Neuronal stem cell (in vitro differentiated cells): ENCODE measurements at regions not wholly inside any gene's neighbourhood (a gene's known extent, or its start where the extent isn't known, plus 50 kb on each side); places are given as distances from the start of the nearest gene placed in this dataset.

Experiments
- DNase-seq: peaks from one replicate; pipeline ENCODE4 v3.0.0-alpha.2; 2013; ENCODE audit warnings: low spot score
- H2AFZ ChIP-seq: one replicate; pipeline ENCODE4 v1.6.1; 2013; ENCODE audit warnings: mild to moderate bottlenecking, low read length, inconsistent platforms
- H2AK5ac ChIP-seq: 2 replicates; pipeline ENCODE4 v1.6.1; 2013; ENCODE audit warnings: low read depth, mild to moderate bottlenecking, inconsistent platforms, low read length, moderate library complexity, mixed read lengths
- H2BK120ac ChIP-seq: 2 replicates; pipeline ENCODE4 v1.6.1; 2013; ENCODE audit warnings: low read depth, mild to moderate bottlenecking, inconsistent platforms, low read length, moderate library complexity, mixed read lengths
- H2BK12ac ChIP-seq: one replicate; pipeline ENCODE4 v1.6.1; 2013; ENCODE audit warnings: low read length, inconsistent platforms
- H2BK15ac ChIP-seq: 2 replicates; pipeline ENCODE4 v1.6.1; 2013; ENCODE audit warnings: mild to moderate bottlenecking, low read length, inconsistent platforms, mixed read lengths
- H2BK5ac ChIP-seq: one replicate; pipeline ENCODE4 v1.6.1; 2013; ENCODE audit warnings: inconsistent platforms, mild to moderate bottlenecking, low read length, moderate library complexity
- H3K14ac ChIP-seq: one replicate; pipeline ENCODE4 v1.6.1; 2013; ENCODE audit warnings: low read length, inconsistent platforms
- H3K18ac ChIP-seq: 2 replicates; pipeline ENCODE4 v1.6.1; 2013; ENCODE audit warnings: low read length, inconsistent platforms
- H3K23ac ChIP-seq: 2 replicates; pipeline ENCODE4 v1.6.1; 2013; ENCODE audit warnings: low read depth, mild to moderate bottlenecking, mixed read lengths, low read length, inconsistent platforms; ENCODE audit not compliant: poor library complexity
- H3K27ac ChIP-seq: replicated peaks from 3 replicates; pipeline ENCODE4 v1.5.1; 2013; ENCODE audit warnings: low read length, inconsistent platforms
- H3K27me3 ChIP-seq, 3 experiments: 2 replicates each; pipeline ENCODE4 v1.6.1; 2013; ENCODE audit warnings: low read length in 3 of 3, mild to moderate bottlenecking in 2 of 3, inconsistent platforms in 1 of 3, low read depth in 1 of 3, mixed read lengths in 1 of 3, moderate library complexity in 1 of 3; ENCODE audit not compliant: control insufficient read depth in 3 of 3, insufficient read depth in 3 of 3
- H3K36me3 ChIP-seq, 2 donors: replicated peaks in 1 of 2; 2 replicates each; pipeline ENCODE4 v1.6.1; 2013; ENCODE audit warnings: low read length in 2 of 2; ENCODE audit not compliant: control insufficient read depth in 2 of 2, insufficient read depth in 2 of 2
- H3K4ac ChIP-seq: 2 replicates; pipeline ENCODE4 v1.6.1; 2013; ENCODE audit warnings: inconsistent platforms, mild to moderate bottlenecking, low read length, moderate library complexity
- H3K4me1 ChIP-seq, 2 donors: 1 replicate in 1 of 2; 2 replicates in 1 of 2; pipeline ENCODE4 v1.6.1; 2013; ENCODE audit warnings: low read length in 2 of 2, low read depth in 1 of 2; ENCODE audit not compliant: control insufficient read depth in 2 of 2, insufficient read depth in 1 of 2
- H3K4me2 ChIP-seq: one replicate; pipeline ENCODE4 v1.6.1; 2013; ENCODE audit warnings: mild to moderate bottlenecking, low read length, inconsistent platforms; ENCODE audit not compliant: insufficient read depth, poor library complexity, severe bottlenecking
- H3K4me3 ChIP-seq, 2 donors: 2 replicates each; pipeline ENCODE4 v1.5.1; 2013; ENCODE audit warnings: low read length in 2 of 2, mild to moderate bottlenecking in 2 of 2, inconsistent platforms in 1 of 2, moderate library complexity in 1 of 2
- H3K79me1 ChIP-seq: one replicate; pipeline ENCODE4 v1.6.1; 2013; ENCODE audit warnings: low read depth, mild to moderate bottlenecking, inconsistent platforms, low read length, moderate library complexity
- H3K9ac ChIP-seq: one replicate; pipeline ENCODE4 v1.6.1; 2013; ENCODE audit warnings: mild to moderate bottlenecking, low read depth, low read length, inconsistent platforms; ENCODE audit not compliant: poor library complexity
- H3K9me3 ChIP-seq, 2 donors: replicated peaks in 1 of 2; 2 replicates each; pipeline versions ENCODE3 to v1.6.1; 2013; ENCODE audit warnings: low read length in 2 of 2, mild to moderate bottlenecking in 2 of 2, inconsistent platforms in 1 of 2, low read depth in 1 of 2, mixed read lengths in 1 of 2, moderate library complexity in 1 of 2; ENCODE audit not compliant: control insufficient read depth in 2 of 2, insufficient read depth in 1 of 2
- H4K8ac ChIP-seq: one replicate; pipeline ENCODE4 v1.6.1; 2013; ENCODE audit warnings: low read depth, mild to moderate bottlenecking, inconsistent platforms, low read length, moderate library complexity
- H4K91ac ChIP-seq: one replicate; pipeline ENCODE4 v1.6.1; 2013; ENCODE audit warnings: low read length, low read depth, mild to moderate bottlenecking, inconsistent platforms; ENCODE audit not compliant: poor library complexity
- WGBS, 2 donors: extraction: QIAGEN DNeasy Blood & Tissue Kit; methylation state at CpG; one replicate each; pipeline ENCODE4 v1.1.7; 2013; ENCODE audit warnings: missing lambda C conversion rate in 2 of 2, mixed read lengths in 1 of 2; ENCODE audit not compliant: insufficient read length in 2 of 2, insufficient replicate concordance in 1 of 2; ENCODE audit errors: extremely low coverage in 2 of 2; 5-methylcytosine and 5-hydroxymethylcytosine counted together

- H3K27ac ChIP-seq, result no peak overlapping the region
- H3K4me3 ChIP-seq, result no peak overlapping the region
- H3K4ac ChIP-seq, result no peak overlapping the region
- no peaks in the 10 kb centered on the region for H3K9me3 ChIP-seq
- no peak overlapping the region for H3K18ac ChIP-seq
- H2BK15ac ChIP-seq, result no peak overlapping the region
- H2AFZ ChIP-seq, result no peak overlapping the region
- no peak overlapping the region for H2AK5ac ChIP-seq
- no CpG with 5 or more reads among the region's 4 CpGs for WGBS, 2 donors
- H3K79me1 ChIP-seq, result no peaks in the 10 kb centered on the region
- H3K27me3 ChIP-seq, result no peaks in the 10 kb centered on the region
- H3K36me3 ChIP-seq, result no peaks in the 10 kb centered on the region
- no peak overlapping the region for H3K9ac ChIP-seq
- no peak for DNase-seq
- no peak overlapping the region for H2BK12ac ChIP-seq
- H4K8ac ChIP-seq, result no peak overlapping the region
- H3K23ac ChIP-seq, result no peak overlapping the region
- no peak overlapping the region for H3K14ac ChIP-seq
- no peak overlapping the region for H4K91ac ChIP-seq
- H2BK120ac ChIP-seq, result no peak overlapping the region
- no peak overlapping the region for H3K4me2 ChIP-seq
- no peaks in the 10 kb centered on the region for H3K4me1 ChIP-seq
- H2BK5ac ChIP-seq, result no peak overlapping the region
These were observed 461.0 kb downstream of the GXYLT1 start for GRCh38 chr12:41683513-41684240.

- H3K4me2 ChIP-seq, result no peak overlapping the region
- H3K9ac ChIP-seq, result no peak overlapping the region
- H2BK15ac ChIP-seq, result no peak overlapping the region
- no peaks in the 10 kb centered on the region for H3K36me3 ChIP-seq
- WGBS, 2 donors, result no CpG with 5 or more reads among the region's 2 CpGs
- no peak overlapping the region for H2BK12ac ChIP-seq
- no peak for DNase-seq
- no peak overlapping the region for H3K4ac ChIP-seq
- H2BK5ac ChIP-seq, result no peak overlapping the region
- no peak overlapping the region for H2AFZ ChIP-seq
- no peak overlapping the region for H2AK5ac ChIP-seq
- H3K18ac ChIP-seq, result no peak overlapping the region
- H3K14ac ChIP-seq, result no peak overlapping the region
- H2BK120ac ChIP-seq, result no peak overlapping the region
- H4K91ac ChIP-seq, result no peak overlapping the region
- H3K9me3 ChIP-seq, result no peaks in the 10 kb centered on the region
- no peak overlapping the region for H4K8ac ChIP-seq
- no peaks in the 10 kb centered on the region for H3K4me1 ChIP-seq
- no peak overlapping the region for H3K27ac ChIP-seq
- no peak overlapping the region for H3K23ac ChIP-seq
- no peak overlapping the region for H3K4me3 ChIP-seq
- no peaks in the 10 kb centered on the region for H3K79me1 ChIP-seq
- H3K27me3 ChIP-seq, result no peaks in the 10 kb centered on the region
These were observed 461.7 kb downstream of the GXYLT1 start for GRCh38 chr12:41683023-41683422.

DNA sequence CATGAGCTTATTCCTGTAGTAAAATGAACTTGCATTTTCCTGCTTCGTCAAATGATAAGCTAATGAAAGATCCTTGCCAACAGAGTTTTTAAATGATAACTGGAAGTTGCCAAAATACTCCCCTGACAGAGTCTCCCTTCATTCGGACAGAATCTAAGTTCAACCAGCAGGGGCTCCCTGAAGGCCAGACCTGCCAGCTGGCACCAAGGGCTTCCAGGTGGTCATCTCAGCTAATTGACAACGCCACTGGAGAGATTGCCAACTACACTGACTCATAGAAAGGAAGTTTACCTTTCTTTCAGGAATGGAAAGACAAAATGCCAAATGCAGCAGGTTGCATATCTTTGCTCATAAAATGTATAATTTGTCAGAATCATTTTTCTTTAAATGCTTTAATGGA lies 462.8 kb downstream of the GXYLT1 start:
- Histone ChIP-seq H2BK15ac (no peak overlapping the region), H3K4me2 (no peak overlapping the region), H2AFZ (no peak overlapping the region), H3K4me3 (no peak overlapping the region), H2BK12ac (no peak overlapping the region), H2AK5ac (no peak overlapping the region), H3K4me1 (no peaks in the 10 kb centered on the region), H3K14ac (no peak overlapping the region), H3K4ac (no peak overlapping the region), H3K9ac (no peak overlapping the region), H3K23ac (no peak overlapping the region), H4K8ac (no peak overlapping the region), H2BK5ac (no peak overlapping the region), H3K9me3 (no peaks in the 10 kb centered on the region), H3K27ac (no peak overlapping the region), H3K27me3 (no peaks in the 10 kb centered on the region), H3K79me1 (no peaks in the 10 kb centered on the region), H3K18ac (no peak overlapping the region), H4K91ac (no peak overlapping the region), H3K36me3 (no peaks in the 10 kb centered on the region), H2BK120ac (no peak overlapping the region)
- no peak for DNase-seq
- no CpG with 5 or more reads among the region's 3 CpGs for WGBS, 2 donors

- Histone ChIP-seq H2BK15ac (no peak overlapping the region), H3K9ac (no peak overlapping the region), H3K27me3 (no peaks in the 10 kb centered on the region), H2BK120ac (no peak overlapping the region), H3K27ac (no peak overlapping the region), H3K36me3 (no peaks in the 10 kb centered on the region), H3K4me3 (no peak overlapping the region), H2BK5ac (no peak overlapping the region), H3K23ac (no peak overlapping the region), H2AFZ (peak overlapping the region; percentile 1), H2BK12ac (no peak overlapping the region), H3K4ac (no peak overlapping the region), H3K79me1 (no peaks in the 10 kb centered on the region), H2AK5ac (no peak overlapping the region), H3K4me1 (no peaks in the 10 kb centered on the region), H4K8ac (no peak overlapping the region), H3K18ac (no peak overlapping the region), H3K14ac (no peak overlapping the region), H3K4me2 (no peak overlapping the region), H4K91ac (no peak overlapping the region), H3K9me3 (no peaks in the 10 kb centered on the region)
- DNase-seq, result no peak
- WGBS, 2 donors, result no CpG with 5 or more reads among the region's 1 CpG
These were observed 464.5 kb downstream of the GXYLT1 start for GRCh38 chr12:41680155-41680554.
